T-cell (primary cell): ENCODE measurements at regions not wholly inside any gene's neighbourhood (a gene's known extent, or its start where the extent isn't known, plus 50 kb on each side); places are given as distances from the start of the nearest gene placed in this dataset.
"Not testable (repeated sequence)": the region's sequence is repeated elsewhere in the genome, so short reads cannot be mapped to it uniquely, and the experiment has no call there.

ENCODE experiments used
- ATAC-seq, 4 experiments: fragments of 200-7000 bp in 3 of 4; fragments of 150-1000 bp in 1 of 4; cut with Tn5 transposase; replicated peaks in 1 of 4; 1 replicate in 3 of 4; 2 replicates in 1 of 4; pipeline ENCODE4 v1.10.0; 2021; ENCODE audit warnings: moderate library complexity in 3 of 4, mild to moderate bottlenecking in 2 of 4, moderate number of reproducible peaks in 1 of 4
- CTCF ChIA-PET, 2 donors: fragments of 300-600 bp; sonication (Branson Sonifier 250); formaldehyde crosslinking; loops; one replicate each; lab custom pipeline; 2022; ENCODE audit warnings: antibody characterized with exemption in 2 of 2; lab: Charles Lee
- POLR2A ChIA-PET, 2 donors: fragments of 300-600 bp; sonication (Branson Sonifier 250); formaldehyde crosslinking; loops; one replicate each; lab custom pipeline; 2022; ENCODE audit warnings: antibody characterized with exemption in 2 of 2; lab: Charles Lee
- DNase-seq, 35 experiments: peaks; one replicate each; pipeline versions ENCODE4 v3.0.0 to v3.0.0-alpha.2; 2013 to 2023
- H3K27ac ChIP-seq: one replicate; pipeline ENCODE4 v1.5.1; 2013; ENCODE audit warnings: low read length
- H3K27me3 ChIP-seq, 2 experiments: replicated peaks in 1 of 2; 1 replicate in 1 of 2; 2 replicates in 1 of 2; pipeline versions ENCODE4 v1.6.1 to v1.7.0; 2013; ENCODE audit warnings: low read length in 1 of 2, mixed read lengths in 1 of 2; ENCODE audit not compliant: control insufficient read depth in 2 of 2, insufficient read depth in 2 of 2; ENCODE audit errors: extremely low read depth in 1 of 2
- H3K36me3 ChIP-seq, 2 donors: 1 replicate in 1 of 2; 2 replicates in 1 of 2; pipeline versions ENCODE4 v1.6.1 to v1.7.0; 2013; ENCODE audit warnings: low read length in 1 of 2; ENCODE audit not compliant: control insufficient read depth in 2 of 2, insufficient read depth in 1 of 2; ENCODE audit errors: extremely low read depth in 1 of 2
- H3K4me1 ChIP-seq, 2 experiments: 1 replicate in 1 of 2; 2 replicates in 1 of 2; pipeline versions ENCODE4 v1.6.1 to v1.7.0; 2013; ENCODE audit warnings: low read length in 2 of 2, mixed read lengths in 1 of 2; ENCODE audit not compliant: insufficient read depth in 2 of 2, control insufficient read depth in 1 of 2; ENCODE audit errors: extremely low read depth in 1 of 2
- H3K4me3 ChIP-seq, 2 donors: 1 replicate in 1 of 2; 2 replicates in 1 of 2; pipeline versions ENCODE4 v1.5.1 to v1.7.0; 2013; ENCODE audit warnings: mild to moderate bottlenecking in 2 of 2, low read length in 1 of 2, moderate library complexity in 1 of 2; ENCODE audit not compliant: control insufficient read depth in 1 of 2; ENCODE audit errors: extremely low read depth in 1 of 2
- H3K9me3 ChIP-seq: 2 replicates; pipeline ENCODE4 v1.7.0; 2013
- H3K27ac Mint-ChIP-seq, 2 donors: one replicate each; pipeline ENCODE4 v1.8.0; 2020 to 2021; ENCODE audit warnings: mild to moderate bottlenecking in 2 of 2, mixed read lengths in 2 of 2
- H3K27me3 Mint-ChIP-seq, 2 donors: one replicate each; pipeline ENCODE4 v1.8.0; 2021 to 2022; ENCODE audit warnings: mixed read lengths in 2 of 2
- H3K36me3 Mint-ChIP-seq: one replicate; pipeline ENCODE4 v1.8.0; 2021; ENCODE audit warnings: mixed read lengths
- H3K4me1 Mint-ChIP-seq, 3 donors: one replicate each; pipeline ENCODE4 v1.8.0; 2020 to 2022; ENCODE audit warnings: mixed read lengths in 3 of 3, mild to moderate bottlenecking in 1 of 3
- H3K4me3 Mint-ChIP-seq, 3 donors: one replicate each; pipeline ENCODE4 v1.8.0; 2020 to 2022; ENCODE audit warnings: mild to moderate bottlenecking in 3 of 3, mixed read lengths in 3 of 3, moderate library complexity in 3 of 3
- H3K9me3 Mint-ChIP-seq, 3 donors: one replicate each; pipeline ENCODE4 v1.8.0; 2020 to 2022; ENCODE audit warnings: mixed read lengths in 3 of 3
- WGBS: methylation state at CpG from one replicate; pipeline ENCODE4 v1.1.5; 2013; ENCODE audit warnings: missing lambda C conversion rate; ENCODE audit not compliant: insufficient coverage; 5-methylcytosine and 5-hydroxymethylcytosine counted together

DNA sequence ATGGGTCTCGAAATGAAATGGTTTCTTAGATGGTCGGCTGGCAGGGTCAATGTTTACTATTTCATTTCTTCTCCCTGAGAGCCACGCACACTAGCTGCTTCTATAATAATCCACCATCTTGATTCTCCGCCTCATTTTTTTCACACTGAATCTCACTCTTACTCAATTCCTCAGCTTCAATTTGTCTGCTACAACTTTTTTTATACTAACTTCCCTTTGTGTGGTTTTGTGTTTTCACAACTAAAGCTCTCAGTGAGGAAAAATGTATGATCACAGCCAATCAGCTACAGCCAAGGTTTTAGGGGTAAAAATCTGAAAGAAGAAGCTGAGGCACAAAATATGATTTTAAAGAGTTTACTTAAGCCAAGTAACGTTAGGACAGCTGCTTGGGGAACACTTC, 1309.4 kb downstream of the EPHA7 start:
- no peaks in the 10 kb centered on the region for H3K9me3 ChIP-seq
- H3K9me3 Mint-ChIP-seq = peaks cover 4 to 18% (median 16%) of the 10 kb centered on the region in 3 donors
- no peak overlapping the region for H3K27ac Mint-ChIP-seq
- no peaks in the 10 kb centered on the region for H3K4me1 Mint-ChIP-seq
- DNase-seq = no peak
- H3K27ac ChIP-seq = no peak overlapping the region
- H3K27me3 Mint-ChIP-seq = no peaks in the 10 kb centered on the region
- no peak overlapping the region for H3K4me3 Mint-ChIP-seq
- no peaks in the 10 kb centered on the region for H3K36me3 Mint-ChIP-seq
- no peaks in the 10 kb centered on the region for H3K36me3 ChIP-seq
- ChIA-PET CTCF (interaction anchor here in 1 of 2 donors (0.6 kb wide), 1 partner anchor 1409 kb away, joined by 3 read pairs; no protein-coding TSS in a partner anchor), POLR2A (no interaction called here)
- WGBS = 75% methylated on average over 4 of the region's 5 CpGs
- H3K27me3 ChIP-seq = no peaks in the 10 kb centered on the region
- no peaks in the 10 kb centered on the region for H3K4me1 ChIP-seq
- ATAC-seq = no peak
- H3K4me3 ChIP-seq = no peak overlapping the region

DNA sequence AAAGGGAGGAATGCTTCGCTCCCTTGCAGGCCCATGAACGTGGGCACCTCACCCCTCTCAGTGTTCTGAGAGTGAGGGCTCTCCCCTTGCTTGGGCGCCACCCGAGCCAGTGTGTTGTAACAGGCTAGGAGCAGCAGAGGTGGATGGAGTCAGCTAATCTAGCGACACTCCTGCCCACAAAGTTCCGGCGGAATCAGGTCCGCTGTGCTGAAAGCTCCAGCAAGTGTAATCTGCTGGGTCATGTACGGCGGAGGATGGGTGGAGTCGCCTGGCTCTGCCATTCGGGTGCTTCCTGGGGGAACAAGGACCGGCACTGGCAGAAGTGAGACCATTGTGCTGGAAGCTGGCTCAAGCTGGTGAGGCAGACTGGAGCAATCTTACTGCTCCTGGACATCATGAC, 1310.1 kb downstream of the EPHA7 start:
- no peaks in the 10 kb centered on the region for H3K9me3 ChIP-seq
- H3K27me3 ChIP-seq = no peaks in the 10 kb centered on the region
- Mint-ChIP-seq H3K4me1 (no peaks in the 10 kb centered on the region), H3K9me3 (peaks cover 4 to 19% (median 16%) of the 10 kb centered on the region in 3 donors), H3K4me3 (no peak overlapping the region), H3K36me3 (no peaks in the 10 kb centered on the region), H3K27me3 (no peaks in the 10 kb centered on the region), H3K27ac (no peak overlapping the region)
- no peak overlapping the region for H3K27ac ChIP-seq
- ATAC-seq (no peak), DNase-seq (no peak)
- no peaks in the 10 kb centered on the region for H3K36me3 ChIP-seq
- H3K4me1 ChIP-seq = no peaks in the 10 kb centered on the region
- ChIA-PET POLR2A (no interaction called here), CTCF (no interaction called here)
- H3K4me3 ChIP-seq = no peak overlapping the region
- WGBS = 90% methylated on average over 11 of the region's 13 CpGs

DNA sequence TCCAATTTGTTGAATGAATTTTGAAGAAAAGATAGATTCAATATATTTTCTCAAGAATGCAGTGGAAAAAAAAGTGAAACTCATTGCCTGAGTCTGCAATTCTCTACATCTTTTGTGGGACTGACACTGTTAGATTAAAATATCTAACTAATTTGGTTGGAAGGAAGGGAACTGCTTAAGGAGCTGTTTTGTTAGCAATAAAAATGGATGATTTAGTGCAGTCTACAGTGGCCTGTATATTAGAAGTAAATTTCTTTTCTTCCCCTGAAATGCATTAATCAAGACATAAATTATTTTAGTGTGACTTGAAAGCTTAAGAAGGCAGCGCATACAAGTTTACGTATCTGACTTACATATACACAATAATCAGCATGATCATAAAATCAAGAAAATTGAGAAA, 1332.6 kb downstream of the EPHA7 start:
- H3K4me1 ChIP-seq = no peaks in the 10 kb centered on the region
- no CpG with 5 or more reads among the region's 2 CpGs for WGBS
- Mint-ChIP-seq H3K36me3 (no peaks in the 10 kb centered on the region), H3K27me3 (no peaks in the 10 kb centered on the region), H3K27ac (no peak overlapping the region), H3K4me1 (no peaks in the 10 kb centered on the region), H3K4me3 (no peak overlapping the region), H3K9me3 (peaks cover 15 to 18% (median 16%) of the 10 kb centered on the region in 3 donors)
- no peaks in the 10 kb centered on the region for H3K36me3 ChIP-seq
- no peak overlapping the region for H3K4me3 ChIP-seq
- no peaks in the 10 kb centered on the region for H3K9me3 ChIP-seq
- no peaks in the 10 kb centered on the region for H3K27me3 ChIP-seq
- DNase-seq = no peak
- CTCF ChIA-PET = no interaction called here
- ATAC-seq = no peak
- H3K27ac ChIP-seq = no peak overlapping the region
- POLR2A ChIA-PET = no interaction called here

DNA sequence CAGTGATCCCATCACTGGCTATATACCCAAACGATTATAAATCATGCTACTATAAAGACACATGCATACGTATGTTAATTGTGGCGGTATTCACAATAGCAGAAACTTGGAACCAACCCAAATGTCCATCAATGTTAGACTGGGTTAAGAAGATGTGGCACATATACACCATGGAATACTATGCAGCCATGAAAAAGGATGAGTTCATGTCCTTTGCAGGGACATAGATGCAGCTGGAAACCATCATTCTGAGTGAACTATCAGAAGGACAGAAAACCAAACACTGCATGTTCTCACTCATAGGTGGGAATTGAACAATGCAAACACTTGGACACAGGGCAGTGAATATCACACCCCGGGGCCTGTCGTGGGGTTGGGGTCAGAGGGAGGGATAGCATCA, 1335.4 kb downstream of the EPHA7 start:
- POLR2A ChIA-PET, H3K9me3 ChIP-seq, H3K27ac ChIP-seq, H3K36me3 Mint-ChIP-seq, CTCF ChIA-PET, DNase-seq, H3K4me1 ChIP-seq, H3K4me1 Mint-ChIP-seq, H3K27me3 Mint-ChIP-seq, H3K4me3 Mint-ChIP-seq, H3K4me3 ChIP-seq, H3K27ac Mint-ChIP-seq, H3K27me3 ChIP-seq, ATAC-seq, H3K36me3 ChIP-seq: not testable (repeated sequence)
- 80% methylated on average over 1 of the region's 5 CpGs for WGBS
- peaks cover 18 to 26% (median 19%) of the 10 kb centered on the region in 3 donors for H3K9me3 Mint-ChIP-seq

DNA sequence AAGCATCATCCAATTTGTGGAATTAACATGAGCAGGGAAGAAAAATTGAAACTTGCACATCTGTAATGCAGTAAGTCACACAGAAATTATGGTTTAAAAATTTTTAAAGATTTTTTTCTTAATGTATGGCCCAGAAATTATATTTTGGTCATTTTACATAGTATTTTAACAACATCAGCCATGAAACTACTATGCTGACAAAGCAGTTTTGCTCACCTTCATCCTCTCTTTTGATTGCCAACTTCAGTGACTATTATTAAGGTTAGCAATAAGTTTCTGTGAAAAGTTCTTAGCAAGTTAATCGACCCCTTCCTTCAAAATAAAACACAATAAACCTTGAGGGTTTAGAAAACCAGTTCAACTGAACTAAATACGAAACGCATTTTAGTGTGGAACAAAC, 1347.0 kb downstream of the EPHA7 start:
- H3K27me3 Mint-ChIP-seq = no peaks in the 10 kb centered on the region
- CTCF ChIA-PET = no interaction called here
- peaks cover 6 to 7% (median 6%) of the 10 kb centered on the region in 3 donors for H3K9me3 Mint-ChIP-seq
- POLR2A ChIA-PET = no interaction called here
- Histone ChIP-seq H3K27ac (no peak overlapping the region), H3K4me1 (no peaks in the 10 kb centered on the region), H3K27me3 (no peaks in the 10 kb centered on the region), H3K9me3 (no peaks in the 10 kb centered on the region), H3K4me3 (no peak overlapping the region), H3K36me3 (no peaks in the 10 kb centered on the region)
- H3K4me1 Mint-ChIP-seq = no peaks in the 10 kb centered on the region
- DNase-seq (no peak), ATAC-seq (no peak)
- WGBS = no CpG with 5 or more reads among the region's 3 CpGs
- H3K27ac Mint-ChIP-seq = no peak overlapping the region
- no peak overlapping the region for H3K4me3 Mint-ChIP-seq
- H3K36me3 Mint-ChIP-seq = no peaks in the 10 kb centered on the region

DNA sequence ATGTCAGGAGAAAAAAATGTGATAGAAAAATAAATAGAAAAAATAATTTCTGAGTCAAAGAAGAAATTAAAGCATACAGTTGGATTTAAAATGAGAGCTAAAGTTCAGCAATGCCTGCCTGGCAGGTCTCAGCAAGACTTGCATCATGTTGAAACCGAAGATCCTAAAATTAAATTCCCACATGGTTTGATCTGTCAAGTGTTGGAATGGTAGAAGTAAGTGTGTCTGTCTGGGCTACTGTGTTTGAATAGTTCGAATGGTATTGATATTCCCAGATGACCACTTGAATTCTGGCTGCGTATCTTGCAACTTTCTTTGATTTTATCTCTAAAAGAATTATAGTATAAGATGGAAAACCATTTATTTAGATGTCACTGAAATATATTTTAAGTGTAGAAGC, 1349.6 kb downstream of the EPHA7 start:
- WGBS = no CpG with 5 or more reads among the region's 3 CpGs

DNA sequence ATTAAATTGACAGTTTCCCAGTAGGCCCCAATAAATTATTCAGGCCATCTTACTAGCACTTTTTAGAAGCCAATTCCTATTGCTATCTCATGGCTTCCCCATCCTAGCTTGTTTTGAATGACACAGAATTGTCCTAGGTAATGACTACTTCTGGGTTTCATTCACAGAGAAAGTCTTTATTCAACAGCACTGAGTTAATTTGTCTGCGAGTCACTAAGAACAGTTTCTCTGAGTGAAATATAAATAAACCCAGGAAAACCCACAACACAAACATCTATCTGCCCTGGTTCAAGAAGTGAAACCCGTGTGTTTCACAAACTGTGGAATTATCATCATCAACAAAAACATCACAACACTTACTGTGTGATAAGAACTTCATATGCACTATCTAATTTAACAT, 1366.8 kb downstream of the EPHA7 start:
- Mint-ChIP-seq H3K27ac (no peak overlapping the region), H3K9me3 (peaks cover 4 to 9% (median 5%) of the 10 kb centered on the region in 3 donors), H3K4me1 (no peaks in the 10 kb centered on the region), H3K27me3 (no peaks in the 10 kb centered on the region), H3K36me3 (no peaks in the 10 kb centered on the region), H3K4me3 (no peak overlapping the region)
- ATAC-seq (no peak), DNase-seq (no peak)
- POLR2A ChIA-PET = no interaction called here
- H3K4me3 ChIP-seq = no peak overlapping the region
- H3K36me3 ChIP-seq = no peaks in the 10 kb centered on the region
- CTCF ChIA-PET = no interaction called here
- H3K27ac ChIP-seq = no peak overlapping the region
- H3K27me3 ChIP-seq = no peaks in the 10 kb centered on the region
- no peaks in the 10 kb centered on the region for H3K4me1 ChIP-seq
- no peaks in the 10 kb centered on the region for H3K9me3 ChIP-seq
- WGBS = 60% methylated on average over 1 of the region's 2 CpGs

More for the DNA sequence above, 1349.6 kb downstream of the EPHA7 start:
- H3K27ac ChIP-seq = no peak overlapping the region
- H3K36me3 ChIP-seq = no peaks in the 10 kb centered on the region
- no peak for ATAC-seq
- no peaks in the 10 kb centered on the region for H3K27me3 ChIP-seq
- no peak overlapping the region for H3K4me3 ChIP-seq
- Mint-ChIP-seq H3K4me3 (no peak overlapping the region), H3K9me3 (peaks cover 0 to 5% (median 3%) of the 10 kb centered on the region in 3 donors), H3K4me1 (no peaks in the 10 kb centered on the region), H3K27me3 (no peaks in the 10 kb centered on the region), H3K36me3 (no peaks in the 10 kb centered on the region), H3K27ac (no peak overlapping the region)
- no peaks in the 10 kb centered on the region for H3K4me1 ChIP-seq
- DNase-seq = no peak
- CTCF ChIA-PET = no interaction called here
- POLR2A ChIA-PET = no interaction called here
- no peaks in the 10 kb centered on the region for H3K9me3 ChIP-seq
